Panc1 (cell line): ENCODE measurements at regions not wholly inside any gene's neighbourhood (a gene's known extent, or its start where the extent isn't known, plus 50 kb on each side); places are given as distances from the start of the nearest gene placed in this dataset.

Experiments used
- ATAC-seq: fragments of 200-7000 bp; cut with Tn5 transposase; 2 replicates; pipeline ENCODE4 v1.9.1; 2020; ENCODE audit warnings: mild to moderate bottlenecking, moderate library complexity
- BruUV-seq: library from RNA; stranded (reverse); fragments of 400-500 nt; replicated peaks from 2 replicates; lab custom pipeline; 2021; lab: Mats Ljungman, UMichigan
- CTCF ChIA-PET: fragments of 300-600 bp; sonication (Branson Sonifier 250); formaldehyde crosslinking; loops from one replicate; lab custom pipeline; 2022; ENCODE audit warnings: antibody characterized with exemption; lab: Charles Lee
- POLR2A ChIA-PET: fragments of 300-600 bp; sonication (Branson Sonifier 250); formaldehyde crosslinking; loops from one replicate; lab custom pipeline; 2022; ENCODE audit warnings: antibody characterized with exemption; lab: Charles Lee
- DNase-seq: peaks from one replicate; pipeline ENCODE4 v3.0.0-alpha.2; 2010; ENCODE audit warnings: low read depth, low spot score
- H3K27ac ChIP-seq: 2 replicates; pipeline ENCODE4 v1.5.1; 2011; ENCODE audit warnings: mild to moderate bottlenecking, low read length, inconsistent platforms
- H3K27me3 ChIP-seq: fragments of 200-500 bp; sonication (Bioruptor generic); 2 replicates; pipeline ENCODE4 v1.6.0; 2014; ENCODE audit warnings: low read length, inconsistent platforms; ENCODE audit not compliant: control insufficient read depth, insufficient read depth
- H3K36me3 ChIP-seq: fragments of 200-500 bp; sonication (Bioruptor generic); 2 replicates; pipeline ENCODE4 v1.5.1; 2014; ENCODE audit warnings: inconsistent platforms, mild to moderate bottlenecking, low read length, moderate library complexity; ENCODE audit not compliant: control insufficient read depth, insufficient read depth
- H3K4me1 ChIP-seq: 2 replicates; pipeline ENCODE4 v1.5.1; 2011; ENCODE audit warnings: inconsistent platforms, mild to moderate bottlenecking, low read length, moderate library complexity; ENCODE audit not compliant: control insufficient read depth, insufficient read depth
- H3K4me3 ChIP-seq, 2 experiments: 2 replicates each; pipeline ENCODE4 v1.5.1; 2011 to 2012; ENCODE audit warnings: low read depth in 2 of 2, low read length in 2 of 2, mild to moderate bottlenecking in 2 of 2, inconsistent platforms in 1 of 2, moderate library complexity in 1 of 2
- H3K9me3 ChIP-seq: fragments of 200-500 bp; sonication (Bioruptor generic); 2 replicates; pipeline ENCODE4 v1.5.1; 2014; ENCODE audit warnings: low read depth, mild to moderate bottlenecking, inconsistent platforms, low read length, moderate library complexity; ENCODE audit not compliant: control insufficient read depth, insufficient read depth
- CTCF ChIP-seq: fragments of 450-650 bp; IDR thresholded peaks from 2 replicates; pipeline ENCODE4 v1.5.1; 2017; ENCODE audit warnings: mild to moderate bottlenecking
- POLR2AphosphoS5 ChIP-seq: IDR thresholded peaks from 2 replicates; pipeline ENCODE4 v1.6.1; 2012; ENCODE audit warnings: mild to moderate bottlenecking, low read depth, low read length, moderate library complexity
- REST ChIP-seq, 2 experiments: IDR thresholded peaks; 2 replicates each; pipeline ENCODE4 v1.6.1; 2011 to 2012; ENCODE audit warnings: low read depth in 2 of 2, control low read depth in 1 of 2, low read length in 1 of 2, mild to moderate bottlenecking in 1 of 2, moderate library complexity in 1 of 2; ENCODE audit not compliant: insufficient read depth in 1 of 2
- SIN3A ChIP-seq: IDR thresholded peaks from 2 replicates; pipeline ENCODE4 v1.6.1; 2012; ENCODE audit warnings: low read depth, mild to moderate bottlenecking, low read length, moderate library complexity, borderline replicate concordance; ENCODE audit not compliant: insufficient read depth
- TCF7L2 ChIP-seq: IDR thresholded peaks from 2 replicates; pipeline ENCODE4 v1.6.1; 2011; ENCODE audit warnings: mild to moderate bottlenecking, low read depth, low read length, inconsistent platforms
- in situ Hi-C: cut with HindIII; loops from 2 replicates; pipeline ENCODE4 v1.10.0; 2016; ENCODE audit warnings: low sequenced_read_pairs, low pct_unique_long_range_greater_than_20kb
- intact Hi-C: fragments of 100-400 bp; cut with micrococcal nuclease; formaldehyde crosslinking; loops from one replicate; pipeline ENCODE4 v1.10.0; 2022; ENCODE audit not compliant: unreplicated experiment

DNA sequence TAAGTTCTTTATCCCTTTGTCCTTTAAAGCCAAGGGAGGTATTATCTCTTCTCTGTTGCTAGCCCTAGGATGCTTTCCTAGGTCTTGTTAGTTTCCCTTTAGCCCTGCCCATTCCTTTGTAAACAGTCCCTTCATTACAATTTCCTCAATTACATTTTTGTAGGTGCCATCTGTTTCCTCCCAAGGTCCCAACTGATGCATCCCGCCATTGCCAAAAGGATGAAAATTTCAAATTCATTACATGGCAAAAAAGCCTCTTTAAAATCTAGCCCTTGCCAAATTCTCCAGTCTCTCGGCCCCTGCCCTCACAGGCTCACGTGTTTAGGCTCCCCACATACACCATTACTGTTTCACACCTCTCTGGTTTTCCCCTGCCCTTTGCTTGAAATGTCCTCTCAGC, 151.9 kb upstream of the C1orf87 start:
- Histone ChIP-seq H3K27ac (no peak overlapping the region), H3K36me3 (no peaks in the 10 kb centered on the region), H3K9me3 (no peaks in the 10 kb centered on the region), H3K27me3 (no peaks in the 10 kb centered on the region), H3K4me1 (no peaks in the 10 kb centered on the region), H3K4me3 (no peak overlapping the region)
- CTCF ChIA-PET: no interaction called here
- TF ChIP-seq POLR2AphosphoS5: no peak
- no peak for TF ChIP-seq REST (IDR thresholded peaks at IDR 0.05; ENCODE audit: insufficient read depth in 1 of 2, low read depth in 2 of 2, low read length in 1 of 2)
- TF ChIP-seq TCF7L2: no peak
- no peak for TF ChIP-seq CTCF
- no peak for TF ChIP-seq SIN3A
- ATAC-seq: no peak
- DNase-seq: no peak
- in situ Hi-C loops: no loop called here
- POLR2A ChIA-PET: no interaction called here
- no TSS peak for BruUV-seq
- intact Hi-C loops: no loop called here

DNA sequence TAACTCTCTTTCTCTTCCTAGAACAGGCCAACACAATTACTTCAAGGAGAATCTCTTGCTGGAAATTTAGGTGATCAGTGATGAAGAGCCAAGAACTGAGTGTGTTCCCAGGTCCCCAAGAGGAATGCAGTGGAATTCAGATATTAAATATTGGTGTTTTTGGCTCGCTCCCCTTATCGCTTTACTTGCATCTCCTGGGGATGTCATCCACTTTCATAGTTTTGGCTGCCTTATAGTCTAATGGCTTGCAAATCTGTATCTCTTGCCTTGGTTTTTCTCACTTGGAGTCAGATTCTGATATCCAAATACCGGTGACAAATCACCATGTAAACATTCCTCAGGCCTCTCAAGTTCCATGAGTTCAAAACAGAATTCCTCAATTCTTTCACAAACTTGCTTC, 151.0 kb upstream of the C1orf87 start:
- in situ Hi-C loops: no loop called here
- no peak for ATAC-seq
- CTCF ChIA-PET: no interaction called here

More for the DNA sequence above, 151.0 kb upstream of the C1orf87 start:
- BruUV-seq: no TSS peak
- TF ChIP-seq REST (IDR thresholded peaks at IDR 0.05; ENCODE audit: insufficient read depth in 1 of 2, low read depth in 2 of 2, low read length in 1 of 2) (no peak), CTCF (no peak), SIN3A (no peak), TCF7L2 (no peak), POLR2AphosphoS5 (no peak)
- Histone ChIP-seq H3K9me3 (no peaks in the 10 kb centered on the region), H3K4me3 (no peak overlapping the region), H3K4me1 (no peaks in the 10 kb centered on the region), H3K36me3 (no peaks in the 10 kb centered on the region), H3K27me3 (no peaks in the 10 kb centered on the region), H3K27ac (no peak overlapping the region)
- POLR2A ChIA-PET: no interaction called here
- no peak for DNase-seq
- intact Hi-C loops: no loop called here
